ACC112 (cell line): ENCODE measurements at regions not wholly inside any gene's neighbourhood (a gene's known extent, or its start where the extent isn't known, plus 50 kb on each side); places are given as distances from the start of the nearest gene placed in this dataset.

ENCODE experiments used
- H2AFZ ChIP-seq: fragments of 200-600 bp; sonication (generic); one replicate; pipeline ENCODE4 v1.6.0; 2017; ENCODE audit warnings: antibody characterized with exemption, low read length; ENCODE audit not compliant: unreplicated experiment
- H3K27ac ChIP-seq: fragments of 200-600 bp; sonication (generic); 2 replicates; pipeline ENCODE4 v1.5.1; 2014; ENCODE audit warnings: low read depth, mild to moderate bottlenecking, antibody characterized with exemption, low read length, moderate library complexity
- H3K27me3 ChIP-seq: fragments of 200-600 bp; sonication (generic); 2 replicates; pipeline ENCODE4 v1.6.1; 2014; ENCODE audit warnings: mild to moderate bottlenecking, antibody characterized with exemption, low read length, moderate library complexity, mixed read lengths; ENCODE audit not compliant: insufficient read depth
- H3K36me3 ChIP-seq: fragments of 200-600 bp; sonication (generic); 2 replicates; pipeline ENCODE4 v1.6.1; 2016; ENCODE audit warnings: mild to moderate bottlenecking, antibody characterized with exemption, low read length, moderate library complexity, mixed read lengths; ENCODE audit not compliant: insufficient read depth
- H3K4me1 ChIP-seq: fragments of 200-600 bp; sonication (generic); one replicate; pipeline ENCODE4 v1.6.1; 2016; ENCODE audit warnings: low read length, mixed read lengths; ENCODE audit not compliant: insufficient read depth, unreplicated experiment, control insufficient read depth
- H3K4me3 ChIP-seq: fragments of 200-600 bp; sonication (generic); 2 replicates; pipeline ENCODE4 v1.5.1; 2014; ENCODE audit warnings: mild to moderate bottlenecking, low read depth, low read length
- H3K79me2 ChIP-seq: fragments of 200-600 bp; sonication (generic); one replicate; pipeline ENCODE4 v1.6.0; 2016; ENCODE audit warnings: low read length; ENCODE audit not compliant: control insufficient read depth, unreplicated experiment, insufficient read depth

DNA sequence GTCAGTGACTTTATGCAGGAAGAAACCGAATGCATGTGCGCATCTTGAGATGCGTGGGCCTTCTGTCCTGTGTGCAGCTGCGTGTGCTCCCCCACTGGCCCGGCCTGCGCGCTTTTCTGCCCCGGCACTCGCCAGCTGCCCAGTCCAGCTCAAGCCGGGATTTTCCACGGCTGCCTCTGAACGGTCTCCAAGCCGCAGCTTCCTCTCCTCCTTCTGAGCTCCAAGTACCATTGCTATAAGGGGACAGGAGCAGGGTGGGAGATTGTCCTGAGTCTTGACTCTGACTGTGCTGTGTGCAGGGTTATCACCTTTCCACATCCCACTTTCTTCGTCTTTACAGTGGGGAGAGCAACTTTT, 302.8 kb downstream of the THBS2 start:
- Histone ChIP-seq H3K36me3 (no peaks in the 10 kb centered on the region), H3K4me1 (no peaks in the 10 kb centered on the region), H3K27ac (no peak overlapping the region), H3K4me3 (no peak overlapping the region), H3K27me3 (0 out of 2 replicates have a peak, but pooled peaks cover 4% of the 10 kb centered on the region), H3K79me2 (no peaks in the 10 kb centered on the region), H2AFZ (no peak overlapping the region)

DNA sequence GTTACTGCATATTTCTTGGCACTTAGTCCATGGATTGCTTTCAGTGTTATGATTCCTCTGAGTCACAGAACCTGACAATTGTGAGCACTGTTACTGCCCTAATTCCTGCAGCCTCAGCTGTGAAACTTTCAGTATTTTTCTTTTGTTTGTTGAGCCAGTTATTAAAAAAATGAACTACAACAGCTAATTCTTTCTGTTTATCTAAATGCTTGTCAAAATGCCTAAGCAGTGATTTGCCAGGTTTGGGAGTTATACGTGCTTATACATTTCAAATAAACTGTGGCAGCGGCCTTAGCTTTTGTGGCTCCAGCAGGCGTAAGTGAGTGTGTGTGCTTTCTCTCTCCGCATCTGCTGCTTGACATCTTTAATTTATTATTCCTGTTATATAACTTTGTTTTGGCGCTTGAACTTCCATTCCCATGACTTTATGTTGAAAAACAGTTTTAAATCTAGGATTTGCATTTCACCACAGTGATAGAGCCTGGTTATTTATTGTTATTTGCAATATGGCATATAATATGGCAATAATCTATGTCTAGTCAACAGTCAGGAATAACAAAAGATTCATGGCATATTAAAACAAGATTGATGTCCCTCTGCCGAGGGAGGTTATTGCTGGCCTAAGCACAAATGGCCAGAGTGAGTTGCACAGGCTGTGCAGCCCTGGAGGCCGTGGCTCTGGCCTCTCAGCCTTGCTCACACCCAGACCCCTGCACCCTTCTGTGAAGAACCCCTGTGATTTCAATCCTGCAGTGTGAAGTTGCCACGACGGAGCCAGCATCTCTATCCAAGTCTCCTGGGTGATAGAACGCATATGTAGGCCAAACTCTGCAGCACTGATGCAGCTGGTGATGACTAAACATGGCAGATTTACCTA, 303.4 kb downstream of the THBS2 start:
- no peak overlapping the region for H3K27ac ChIP-seq
- H3K27me3 ChIP-seq, result 0 out of 2 replicates have a peak, but pooled peaks cover 4% of the 10 kb centered on the region
- H3K36me3 ChIP-seq, result no peaks in the 10 kb centered on the region
- H3K4me3 ChIP-seq, result no peak overlapping the region
- H3K4me1 ChIP-seq, result no peaks in the 10 kb centered on the region
- no peak overlapping the region for H2AFZ ChIP-seq
- H3K79me2 ChIP-seq, result no peaks in the 10 kb centered on the region

DNA sequence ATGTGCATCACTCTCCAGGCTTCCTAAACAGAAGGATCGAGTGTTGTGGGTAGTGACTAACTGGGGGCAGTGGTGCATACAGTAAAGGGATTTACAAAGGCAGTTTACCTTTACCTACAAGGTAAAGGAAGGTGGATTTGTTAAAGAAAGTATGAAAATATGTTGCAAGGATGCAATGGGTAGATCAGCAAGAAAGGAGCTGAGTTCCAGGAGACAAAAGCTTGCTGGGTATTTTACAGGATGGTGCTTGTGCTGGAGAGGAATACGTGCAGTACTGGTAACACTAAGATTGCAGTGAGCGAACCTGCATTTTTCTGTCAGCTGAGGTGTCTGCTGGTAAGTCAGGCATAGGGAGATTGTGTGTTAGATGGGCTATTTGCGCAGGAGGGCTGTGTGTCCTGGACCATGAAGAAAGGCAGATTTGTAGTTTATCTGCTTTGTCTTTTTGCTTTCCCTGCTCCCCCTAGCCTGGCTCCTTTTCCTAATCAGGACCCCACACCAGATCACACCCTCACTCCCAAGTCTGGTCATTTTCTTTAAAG, 304.6 kb downstream of the THBS2 start:
- Histone ChIP-seq H3K27ac (no peak overlapping the region), H3K27me3 (0 out of 2 replicates have a peak, but pooled peaks cover 4% of the 10 kb centered on the region), H3K4me3 (no peak overlapping the region), H3K36me3 (no peaks in the 10 kb centered on the region), H2AFZ (no peak overlapping the region), H3K79me2 (no peaks in the 10 kb centered on the region), H3K4me1 (no peaks in the 10 kb centered on the region)

DNA sequence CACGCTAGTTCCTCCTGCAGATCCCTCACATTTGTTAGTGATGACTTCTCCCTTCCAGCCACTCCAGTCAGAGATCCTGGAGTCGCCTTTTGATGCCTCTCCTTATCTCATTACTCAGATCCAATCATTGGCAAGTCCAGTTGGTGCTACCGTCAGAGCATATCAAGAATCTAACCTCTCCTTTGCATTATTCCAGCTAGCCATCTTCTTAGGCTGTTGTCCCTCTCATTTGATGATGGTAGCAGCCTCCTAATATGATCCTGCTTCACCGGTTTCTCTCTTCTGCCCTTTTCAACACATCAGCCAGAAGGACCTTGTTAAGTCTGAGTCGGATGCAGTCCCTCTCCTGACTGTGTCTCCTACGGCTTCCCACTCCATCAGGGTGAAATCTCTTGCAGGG, 305.6 kb downstream of the THBS2 start:
- H3K79me2 ChIP-seq, result no peaks in the 10 kb centered on the region
- H3K4me3 ChIP-seq, result no peak overlapping the region
- H2AFZ ChIP-seq, result no peak overlapping the region
- H3K27me3 ChIP-seq, result 0 out of 2 replicates have a peak, but pooled peaks cover 4% of the 10 kb centered on the region
- H3K36me3 ChIP-seq, result no peaks in the 10 kb centered on the region
- H3K27ac ChIP-seq, result no peak overlapping the region
- H3K4me1 ChIP-seq, result no peaks in the 10 kb centered on the region

DNA sequence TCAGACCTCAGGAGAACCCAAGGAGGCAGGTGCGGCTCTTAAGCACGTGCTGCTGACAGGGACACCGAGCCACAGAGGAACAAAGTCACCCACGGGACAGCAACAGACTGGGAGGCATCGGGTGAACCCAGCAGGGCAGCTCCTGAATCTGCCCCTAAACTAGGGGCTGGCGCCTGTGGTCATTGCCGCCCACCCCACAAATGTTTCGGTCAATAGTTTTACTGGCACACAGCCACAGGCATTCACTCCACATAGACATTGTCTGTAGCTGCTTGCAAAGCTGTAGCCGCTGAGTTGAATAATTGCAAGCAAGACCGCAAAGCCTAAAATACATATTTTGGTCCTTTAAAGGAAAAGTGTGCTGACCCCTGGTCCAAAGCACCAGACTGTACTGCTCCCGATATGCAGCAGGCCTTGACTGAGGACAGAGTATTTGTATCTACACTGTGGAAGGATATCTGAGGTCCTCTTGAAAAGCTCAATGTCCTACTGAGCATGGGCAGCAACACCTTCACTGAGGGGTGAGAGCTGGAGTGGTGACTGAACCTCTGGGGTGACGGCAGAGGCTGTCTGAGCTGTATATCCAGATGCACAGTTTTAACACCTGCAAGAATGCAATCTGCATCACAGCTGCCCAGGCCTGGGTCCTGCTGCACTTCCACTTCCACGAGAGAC, 310.3 kb downstream of the THBS2 start:
- peaks cover 6% of the 10 kb centered on the region; the same call in 1 of the 2 replicates for H3K27me3 ChIP-seq
- H3K79me2 ChIP-seq, result no peaks in the 10 kb centered on the region
- H3K27ac ChIP-seq, result no peak overlapping the region
- H2AFZ ChIP-seq, result no peak overlapping the region
- H3K4me1 ChIP-seq, result no peaks in the 10 kb centered on the region
- no peaks in the 10 kb centered on the region for H3K36me3 ChIP-seq
- H3K4me3 ChIP-seq, result no peak overlapping the region

DNA sequence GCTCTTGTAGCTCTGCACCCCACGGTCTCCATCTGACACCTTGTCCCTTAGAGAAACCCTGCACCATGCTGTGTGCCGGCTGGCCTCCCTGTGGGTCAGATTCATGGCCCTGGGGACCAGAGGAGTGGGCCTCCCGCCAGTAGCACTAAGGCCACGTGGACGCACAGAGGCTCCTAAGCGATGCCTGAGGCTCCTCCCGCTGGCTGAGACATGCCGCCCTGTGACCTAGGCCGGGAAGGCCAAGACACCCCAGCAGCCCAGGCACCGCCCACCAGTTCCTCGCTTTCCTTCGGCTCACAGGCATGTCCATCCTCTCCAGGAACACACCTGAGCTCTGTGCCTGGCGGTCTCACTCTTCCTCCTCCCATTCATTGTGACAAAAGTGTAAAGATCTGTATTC, 311.0 kb downstream of the THBS2 start:
- Histone ChIP-seq H3K4me3 (no peak overlapping the region), H3K27me3 (peaks cover 6% of the 10 kb centered on the region; the same call in 1 of the 2 replicates), H3K4me1 (no peaks in the 10 kb centered on the region), H2AFZ (no peak overlapping the region), H3K27ac (no peak overlapping the region), H3K79me2 (no peaks in the 10 kb centered on the region), H3K36me3 (no peaks in the 10 kb centered on the region)

DNA sequence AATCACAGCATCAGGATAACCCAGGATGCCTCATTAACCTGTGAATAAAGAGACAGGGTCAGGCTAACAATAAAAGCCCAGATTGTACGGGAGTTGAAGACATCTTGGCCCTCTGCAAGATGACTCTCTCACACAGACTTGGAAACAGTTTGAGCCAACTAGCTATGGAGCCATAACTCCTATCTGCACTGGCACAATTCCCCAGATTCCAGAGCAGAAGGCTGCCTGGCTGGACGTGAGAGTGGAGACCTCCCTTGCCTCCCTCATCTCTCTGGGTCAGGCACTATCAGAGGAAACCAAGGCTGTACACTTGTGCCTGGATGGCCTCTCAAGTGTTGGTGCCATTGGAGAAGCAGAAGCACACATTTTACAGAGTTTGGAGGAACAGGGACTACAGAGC, 312.6 kb downstream of the THBS2 start:
- no peak overlapping the region for H2AFZ ChIP-seq
- peaks cover 6% of the 10 kb centered on the region; the same call in 1 of the 2 replicates for H3K27me3 ChIP-seq
- H3K27ac ChIP-seq, result no peak overlapping the region
- peaks cover 9% of the 10 kb centered on the region for H3K4me1 ChIP-seq
- H3K36me3 ChIP-seq, result no peaks in the 10 kb centered on the region
- H3K79me2 ChIP-seq, result no peaks in the 10 kb centered on the region
- no peak overlapping the region for H3K4me3 ChIP-seq

DNA sequence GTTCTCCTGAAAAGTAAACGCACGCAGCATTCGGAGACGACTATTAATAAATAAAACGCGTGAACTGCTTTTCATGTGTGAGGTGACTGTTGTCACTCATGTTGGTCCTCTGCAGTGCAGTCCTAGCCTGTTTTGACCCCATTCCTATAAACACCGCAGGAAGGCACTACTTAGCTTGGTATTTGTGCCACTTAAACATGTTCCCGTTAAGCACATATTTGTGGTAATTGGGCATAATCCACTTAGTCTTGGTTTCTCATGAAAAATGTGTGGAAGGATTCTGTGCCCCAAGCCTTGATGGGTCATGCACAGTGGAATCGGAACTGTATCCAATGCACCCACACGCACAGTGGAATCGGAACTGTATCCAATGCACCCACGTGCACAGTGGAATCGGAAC, 313.9 kb downstream of the THBS2 start:
- Histone ChIP-seq H3K4me3 (no peak overlapping the region), H2AFZ (no peak overlapping the region), H3K4me1 (peaks cover 9% of the 10 kb centered on the region), H3K36me3 (no peaks in the 10 kb centered on the region), H3K79me2 (no peaks in the 10 kb centered on the region), H3K27ac (no peak overlapping the region), H3K27me3 (peaks cover 6% of the 10 kb centered on the region; the same call in 1 of the 2 replicates)

DNA sequence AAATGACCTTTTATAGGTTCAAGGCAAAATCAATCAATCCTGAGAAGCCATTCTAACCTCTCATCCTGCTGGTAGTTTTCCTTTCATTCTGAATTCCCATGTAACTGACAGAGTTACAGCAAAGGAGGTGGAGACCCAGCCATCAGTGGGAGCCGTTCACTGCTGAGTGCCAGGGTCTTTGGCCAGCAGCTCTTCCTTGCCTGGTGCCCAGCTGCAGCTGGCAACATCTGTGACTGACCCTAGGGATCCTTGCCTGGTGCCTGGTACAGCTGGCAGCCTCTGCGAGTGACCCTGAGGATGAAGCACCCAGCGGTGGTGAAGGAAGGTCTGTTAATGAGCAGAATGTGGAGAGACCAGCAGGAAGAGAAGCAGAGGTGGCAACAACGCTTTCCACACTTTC, 314.6 kb downstream of the THBS2 start:
- no peak overlapping the region for H3K4me3 ChIP-seq
- H3K4me1 ChIP-seq, result peaks cover 9% of the 10 kb centered on the region
- peaks cover 6% of the 10 kb centered on the region; the same call in 1 of the 2 replicates for H3K27me3 ChIP-seq
- H3K79me2 ChIP-seq, result no peaks in the 10 kb centered on the region
- no peak overlapping the region for H3K27ac ChIP-seq
- no peaks in the 10 kb centered on the region for H3K36me3 ChIP-seq
- H2AFZ ChIP-seq, result no peak overlapping the region

DNA sequence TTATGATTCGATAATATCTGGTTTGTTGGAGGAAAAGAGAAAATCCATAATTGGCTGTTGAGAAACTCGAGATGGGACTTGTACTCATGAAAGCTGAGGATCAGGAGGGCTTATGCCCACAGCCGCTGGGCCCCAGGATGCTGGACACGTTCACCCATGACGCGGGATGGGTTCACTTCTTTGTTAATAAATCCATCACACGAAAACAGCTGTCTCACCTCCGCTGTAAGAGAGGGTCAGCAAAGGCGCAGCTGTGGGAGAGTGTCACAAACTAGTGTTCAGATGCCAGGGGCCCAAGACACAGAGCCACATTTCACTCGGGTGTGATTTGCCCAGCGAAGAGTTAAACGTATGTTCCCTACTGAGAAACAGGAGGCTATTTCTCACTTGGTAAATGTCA, 315.1 kb downstream of the THBS2 start:
- peaks cover 6% of the 10 kb centered on the region; the same call in 1 of the 2 replicates for H3K27me3 ChIP-seq

More for the DNA sequence above, 315.1 kb downstream of the THBS2 start:
- no peak overlapping the region for H3K4me3 ChIP-seq
- H2AFZ ChIP-seq, result no peak overlapping the region
- H3K27ac ChIP-seq, result no peak overlapping the region
- no peaks in the 10 kb centered on the region for H3K36me3 ChIP-seq
- H3K4me1 ChIP-seq, result peaks cover 9% of the 10 kb centered on the region
- no peaks in the 10 kb centered on the region for H3K79me2 ChIP-seq
